Left ventricle myocardium superior (tissue), 1 donor: ENCODE measurements at regions not wholly inside any gene's neighbourhood (a gene's known extent, or its start where the extent isn't known, plus 50 kb on each side); places are given as distances from the start of the nearest gene placed in this dataset.
"Not testable (repeated sequence)": the region's sequence is repeated elsewhere in the genome, so short reads cannot be mapped to it uniquely, and the experiment has no call there.

Source experiments
- ATAC-seq: fragments of 200-7000 bp; cut with Tn5 transposase; one replicate; pipeline ENCODE4 v1.9.1; 2020; ENCODE audit warnings: mild to moderate bottlenecking, moderate library complexity
- DNase-seq: peaks from one replicate; pipeline ENCODE4 v3.0.0-alpha.2; 2020
- intact Hi-C: fragments of 100-400 bp; cut with micrococcal nuclease; formaldehyde crosslinking; loops from one replicate; pipeline ENCODE4 v1.11.0; 2022
- donor health status: DM: no; HTN: yes; CAD: no; lungs with severe emphysema.

- DNase-seq (no peak), ATAC-seq (peak; percentile 22)
- intact Hi-C loops = no loop called here
Observed at GRCh38 chr10:36030516-36030915, 388.4 kb upstream of the FZD8 start.

GRCh38 chr10:36026656-36027390, 384.7 kb upstream of the FZD8 start:
- ATAC-seq (no peak), DNase-seq (no peak)
- intact Hi-C loops = no loop called here

GRCh38 chr10:36026081-36026480, 384.0 kb upstream of the FZD8 start:
- DNase-seq (no peak), ATAC-seq (no peak)
- intact Hi-C loops = no loop called here

- intact Hi-C loops = no loop called here
- ATAC-seq (peak; percentile 30), DNase-seq (no peak)
Observed at GRCh38 chr10:36023939-36024338, 381.8 kb upstream of the FZD8 start.

- DNase-seq = no peak
- intact Hi-C loops = no loop called here
- ATAC-seq = no peak
Observed at GRCh38 chr10:36021096-36021495, 379.0 kb upstream of the FZD8 start.

GRCh38 chr10:36019749-36020148, 377.7 kb upstream of the FZD8 start:
- intact Hi-C loops = no loop called here
- no peak for ATAC-seq
- DNase-seq = no peak

GRCh38 chr10:36018996-36019395, 376.9 kb upstream of the FZD8 start:
- intact Hi-C loops = no loop called here
- DNase-seq = no peak
- no peak for ATAC-seq

- intact Hi-C loops = no loop called here
- no peak for ATAC-seq
Observed at GRCh38 chr10:36017137-36017536, 375.0 kb upstream of the FZD8 start.

GRCh38 chr10:36007369-36007768, 365.3 kb upstream of the FZD8 start:
- DNase-seq (no peak), ATAC-seq (no peak)
- intact Hi-C loops = no loop called here

More at GRCh38 chr10:36017137-36017536, 375.0 kb upstream of the FZD8 start:
- DNase-seq = no peak

- intact Hi-C loops = no loop called here
- DNase-seq = no peak
- ATAC-seq = no peak
Observed at GRCh38 chr10:36003688-36004087, 361.6 kb upstream of the FZD8 start.

- DNase-seq = peak; percentile 29
- peak; percentile 90 for ATAC-seq
- intact Hi-C loops = no loop called here
Observed at GRCh38 chr10:36003031-36003600, 361.0 kb upstream of the FZD8 start.

GRCh38 chr10:36002445-36002844, 360.3 kb upstream of the FZD8 start:
- intact Hi-C loops = no loop called here
- DNase-seq (no peak), ATAC-seq (no peak)

- ATAC-seq = peak; percentile 25
- intact Hi-C loops, DNase-seq: not testable (repeated sequence)
Observed at GRCh38 chr10:36000754-36001153, 358.7 kb upstream of the FZD8 start.

- ATAC-seq (no peak), DNase-seq (no peak)
- intact Hi-C loops = no loop called here
Observed at GRCh38 chr10:35998026-35998425, 355.9 kb upstream of the FZD8 start.

GRCh38 chr10:35995485-35995884, 353.4 kb upstream of the FZD8 start:
- intact Hi-C loops = no loop called here
- no peak for DNase-seq
- ATAC-seq = no peak

- no peak for ATAC-seq
- DNase-seq = no peak
- intact Hi-C loops = no loop called here
Observed at GRCh38 chr10:35993591-35994515, 351.8 kb upstream of the FZD8 start.

GRCh38 chr10:35992107-35992506, 350.0 kb upstream of the FZD8 start:
- peak; percentile 95 for ATAC-seq
- intact Hi-C loops = no loop called here
- no peak for DNase-seq

GRCh38 chr10:35986756-35987502, 344.8 kb upstream of the FZD8 start:
- intact Hi-C loops = no loop called here
- ATAC-seq = peak; percentile 20
- DNase-seq = no peak

GRCh38 chr10:35979116-35979515, 337.0 kb upstream of the FZD8 start:
- DNase-seq = no peak
- intact Hi-C loops = no loop called here
- no peak for ATAC-seq
